ENCODE measurements at regions not wholly inside any gene's neighbourhood (a gene's known extent, or its start where the extent isn't known, plus 50 kb on each side); places are given as distances from the start of the nearest gene placed in this dataset.

- TF ChIP-seq POLR2A (IDR thresholded peaks at IDR 0.05) (no peak), CTCF (IDR thresholded peaks at IDR 0.05) (no peak), POLR2AphosphoS5 (IDR thresholded peaks at IDR 0.05) (no peak)
These were observed 811.5 kb upstream of the FRG1 start for GRCh38 chr4:189129044-189129694.
